ENCODE measurements at regions not wholly inside any gene's neighbourhood (a gene's known extent, or its start where the extent isn't known, plus 50 kb on each side); places are given as distances from the start of the nearest gene placed in this dataset.

DNA sequence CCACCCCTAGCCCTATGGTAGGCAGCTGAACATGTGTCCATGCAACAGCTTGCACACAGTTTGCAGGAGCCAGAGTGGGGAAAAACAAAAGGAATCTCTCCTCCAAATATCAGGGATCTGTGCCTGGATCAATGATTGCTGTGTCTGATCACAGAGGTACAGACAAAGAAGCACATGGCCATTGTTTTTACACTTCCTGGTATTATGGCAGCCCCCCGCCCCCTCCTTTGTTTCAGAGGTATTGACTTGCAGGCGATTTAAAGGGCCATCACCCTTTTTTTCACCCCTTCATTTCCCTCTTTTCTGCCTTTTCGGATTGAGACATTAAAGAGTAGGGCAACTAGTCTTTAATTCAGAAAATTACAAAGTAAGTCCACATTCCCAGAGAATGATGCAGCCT lies 453.0 kb upstream of the LUZP2 start:
- DNase-seq = no peak
- POLR2A ChIA-PET = no interaction called here
- CTCF ChIA-PET = no interaction called here
- Mint-ChIP-seq H3K9me3 (peaks cover 20% of the 10 kb centered on the region), H3K36me3 (no peaks in the 10 kb centered on the region), H3K4me3 (no peak overlapping the region), H3K27ac (no peak overlapping the region), H3K27me3 (no peaks in the 10 kb centered on the region), H3K4me1 (ENCODE audit: low read depth) (no peaks in the 10 kb centered on the region)
- intact Hi-C loops (cut with micrococcal nuclease) = no loop called here

DNA sequence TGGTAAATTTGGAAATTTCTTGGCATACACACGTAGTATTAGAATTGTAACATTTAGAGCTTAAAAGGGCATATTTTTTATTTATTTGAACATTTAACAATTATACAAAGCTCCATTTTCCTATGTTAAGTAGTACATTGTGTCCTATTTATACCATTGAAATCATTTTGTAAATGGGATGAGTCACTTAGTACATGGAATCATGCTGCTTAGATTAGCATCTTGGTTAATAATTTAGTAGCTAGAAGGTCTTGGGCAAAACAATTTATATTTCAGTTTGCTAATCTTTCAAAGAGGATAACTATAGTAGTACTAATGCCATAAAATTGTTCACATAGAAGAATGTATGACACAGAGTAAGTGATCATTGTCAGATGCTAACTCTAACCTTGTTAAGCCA lies 450.1 kb upstream of the LUZP2 start:
- Mint-ChIP-seq H3K36me3 (no peaks in the 10 kb centered on the region), H3K27ac (no peak overlapping the region), H3K4me3 (no peak overlapping the region), H3K4me1 (ENCODE audit: low read depth) (no peaks in the 10 kb centered on the region), H3K9me3 (peaks cover 31% of the 10 kb centered on the region), H3K27me3 (no peaks in the 10 kb centered on the region)
- intact Hi-C loops (cut with micrococcal nuclease) = no loop called here
- no peak for DNase-seq
- ChIA-PET CTCF (no interaction called here), POLR2A (no interaction called here)

DNA sequence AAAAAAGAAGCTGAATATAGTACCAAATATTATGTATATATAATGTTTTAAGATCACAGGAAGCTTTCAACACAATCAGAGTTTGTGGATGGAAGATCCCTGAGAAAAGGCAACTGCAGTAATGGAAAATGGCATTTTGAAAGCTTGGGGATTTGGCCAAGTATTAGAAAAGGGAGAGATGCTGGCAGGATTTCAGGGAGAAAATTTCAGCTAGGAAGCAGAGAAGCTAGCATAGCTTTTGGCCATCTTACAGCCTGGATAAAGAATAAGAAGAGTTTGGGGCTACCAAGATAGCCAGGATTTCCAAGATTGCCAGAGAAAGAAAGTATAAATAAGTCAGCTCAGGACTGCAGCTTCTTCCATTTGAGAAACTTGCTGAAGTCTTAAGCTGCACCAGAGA lies 440.8 kb upstream of the LUZP2 start:
- no peaks in the 10 kb centered on the region for H3K27me3 Mint-ChIP-seq
- H3K4me1 Mint-ChIP-seq (ENCODE audit: low read depth) = no peaks in the 10 kb centered on the region
- H3K27ac Mint-ChIP-seq = no peak overlapping the region
- POLR2A ChIA-PET = no interaction called here
- no peaks in the 10 kb centered on the region for H3K36me3 Mint-ChIP-seq
- peaks cover 6% of the 10 kb centered on the region for H3K9me3 Mint-ChIP-seq
- DNase-seq = no peak
- no peak overlapping the region for H3K4me3 Mint-ChIP-seq
- CTCF ChIA-PET = no interaction called here
- intact Hi-C loops (cut with micrococcal nuclease) = no loop called here

DNA sequence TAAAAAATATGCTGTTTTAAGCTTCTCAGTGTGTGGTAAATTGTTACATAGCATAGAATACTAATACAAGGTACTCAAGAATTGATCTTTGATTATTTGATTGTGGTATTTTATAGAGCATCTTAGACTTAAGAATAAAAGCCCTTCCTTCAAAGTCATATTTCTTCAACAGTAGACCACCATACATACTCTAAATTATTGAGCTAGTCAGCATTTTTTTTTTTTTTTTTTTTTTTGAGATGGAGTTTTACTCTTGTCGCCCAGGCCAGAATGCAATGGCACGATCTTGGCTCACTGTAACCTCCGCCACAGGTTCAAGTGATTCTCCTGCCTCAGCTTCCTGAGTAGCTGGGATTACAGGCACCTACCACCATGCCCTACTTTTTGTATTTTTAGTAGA lies 436.7 kb upstream of the LUZP2 start:
- Mint-ChIP-seq H3K27ac (no peak overlapping the region), H3K4me1 (ENCODE audit: low read depth) (no peaks in the 10 kb centered on the region), H3K27me3 (no peaks in the 10 kb centered on the region), H3K9me3 (peaks cover 6% of the 10 kb centered on the region), H3K36me3 (no peaks in the 10 kb centered on the region), H3K4me3 (no peak overlapping the region)
- ChIA-PET CTCF (no interaction called here), POLR2A (no interaction called here)
- no peak for DNase-seq
- intact Hi-C loops (cut with micrococcal nuclease) = no loop called here

DNA sequence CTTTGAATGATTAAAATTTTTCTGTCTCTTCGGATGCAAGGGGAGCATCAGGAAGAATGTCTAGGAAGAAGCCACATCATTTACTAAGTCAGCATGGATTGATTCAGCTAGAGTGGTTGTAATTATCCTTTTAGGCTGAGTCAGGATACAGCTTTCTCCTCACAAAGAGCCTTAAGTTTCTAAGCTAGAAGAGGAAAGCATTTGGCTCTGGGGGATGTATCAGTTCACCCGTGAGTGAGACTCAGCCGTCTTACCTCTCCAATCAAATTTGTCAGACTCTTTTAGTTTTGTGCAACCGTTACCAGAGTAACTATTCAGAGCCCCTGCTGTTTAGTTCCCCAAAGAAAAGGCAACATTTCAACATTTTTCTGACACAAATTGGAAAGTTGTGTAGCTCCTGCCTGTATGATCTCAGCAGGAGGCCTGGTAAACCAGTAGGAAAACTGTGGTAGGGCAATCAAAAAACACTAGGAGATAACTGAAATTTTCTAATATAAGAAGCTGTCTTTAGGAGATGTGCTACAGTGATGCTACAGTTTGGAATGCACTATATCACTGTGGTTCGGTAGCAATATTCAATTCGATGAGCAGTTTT lies 432.4 kb upstream of the LUZP2 start:
- ChIA-PET CTCF (no interaction called here), POLR2A (no interaction called here)
- Mint-ChIP-seq H3K36me3 (no peaks in the 10 kb centered on the region), H3K27ac (no peak overlapping the region), H3K4me1 (ENCODE audit: low read depth) (no peaks in the 10 kb centered on the region), H3K27me3 (no peaks in the 10 kb centered on the region), H3K9me3 (peaks cover 9% of the 10 kb centered on the region), H3K4me3 (no peak overlapping the region)
- intact Hi-C loops (cut with micrococcal nuclease) = no loop called here
- DNase-seq = no peak

DNA sequence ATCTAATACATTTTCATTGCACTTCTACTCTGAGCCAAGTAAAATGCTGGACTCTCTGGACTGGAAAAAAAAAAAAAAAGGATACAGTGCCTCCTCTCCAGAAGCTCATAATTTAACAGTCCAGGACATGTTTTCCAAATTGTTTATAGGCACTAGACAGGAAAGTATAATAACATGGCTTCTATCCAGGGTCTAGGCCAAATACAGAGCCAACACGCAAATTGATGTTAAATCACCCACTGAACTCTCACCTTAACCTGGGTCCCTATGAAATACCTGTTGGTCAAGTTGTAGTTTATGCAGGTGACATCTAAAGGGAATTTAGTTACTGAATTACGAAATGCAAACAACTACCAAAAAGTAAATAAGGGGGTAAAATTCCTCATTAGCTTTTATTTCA lies 428.7 kb upstream of the LUZP2 start:
- no peak for DNase-seq
- no peak overlapping the region for H3K4me3 Mint-ChIP-seq
- no peaks in the 10 kb centered on the region for H3K27me3 Mint-ChIP-seq
- H3K9me3 Mint-ChIP-seq = peaks cover 12% of the 10 kb centered on the region
- CTCF ChIA-PET = no interaction called here
- POLR2A ChIA-PET = no interaction called here
- no peaks in the 10 kb centered on the region for H3K4me1 Mint-ChIP-seq (ENCODE audit: low read depth)
- no peak overlapping the region for H3K27ac Mint-ChIP-seq
- intact Hi-C loops (cut with micrococcal nuclease) = no loop called here
- H3K36me3 Mint-ChIP-seq = no peaks in the 10 kb centered on the region

DNA sequence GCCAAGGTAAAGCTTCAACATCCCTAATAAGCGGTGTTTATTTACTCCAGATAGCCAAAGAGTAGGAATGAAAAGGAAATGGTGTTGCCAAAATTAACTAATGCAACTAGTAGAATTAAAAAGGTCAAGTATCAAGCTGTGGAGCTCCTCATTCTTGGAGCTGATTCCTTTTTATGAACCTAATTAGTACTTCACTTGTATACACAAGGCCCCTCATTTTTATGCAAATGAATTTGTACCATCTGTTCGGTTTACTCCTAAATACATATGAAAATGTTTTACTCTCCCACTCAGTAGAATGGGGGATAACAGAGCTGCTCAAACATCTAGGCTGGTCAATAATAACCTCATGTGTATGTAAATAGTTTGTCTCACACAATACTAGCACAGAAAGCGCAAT lies 426.4 kb upstream of the LUZP2 start:
- POLR2A ChIA-PET = no interaction called here
- Mint-ChIP-seq H3K9me3 (peaks cover 15% of the 10 kb centered on the region), H3K27me3 (no peaks in the 10 kb centered on the region), H3K27ac (no peak overlapping the region), H3K36me3 (no peaks in the 10 kb centered on the region), H3K4me1 (ENCODE audit: low read depth) (no peaks in the 10 kb centered on the region), H3K4me3 (no peak overlapping the region)
- CTCF ChIA-PET = no interaction called here
- intact Hi-C loops (cut with micrococcal nuclease) = no loop called here
- no peak for DNase-seq

DNA sequence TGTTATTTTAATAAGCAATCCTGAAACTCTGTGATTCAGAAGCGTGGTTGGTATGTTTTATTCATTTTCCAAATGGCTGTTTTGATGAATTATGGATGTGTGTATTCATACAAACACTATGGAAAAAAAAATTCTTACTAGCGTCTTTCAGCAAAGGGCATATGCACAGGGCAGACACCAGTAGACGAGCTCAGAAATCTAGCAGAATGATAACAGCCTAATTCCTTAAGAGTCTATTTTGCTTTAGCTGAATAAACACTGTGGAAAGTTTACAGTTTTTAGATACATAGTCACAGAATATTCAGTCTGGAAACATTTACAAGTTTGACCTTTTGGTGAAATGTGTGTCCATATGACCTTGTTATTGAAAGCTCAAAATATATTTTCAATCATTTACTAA lies 418.8 kb upstream of the LUZP2 start:
- no peak for DNase-seq
- ChIA-PET CTCF (no interaction called here), POLR2A (no interaction called here)
- Mint-ChIP-seq H3K27me3 (no peaks in the 10 kb centered on the region), H3K4me3 (no peak overlapping the region), H3K27ac (no peak overlapping the region), H3K4me1 (ENCODE audit: low read depth) (no peaks in the 10 kb centered on the region), H3K9me3 (peaks cover 11% of the 10 kb centered on the region), H3K36me3 (no peaks in the 10 kb centered on the region)
- intact Hi-C loops (cut with micrococcal nuclease) = no loop called here

DNA sequence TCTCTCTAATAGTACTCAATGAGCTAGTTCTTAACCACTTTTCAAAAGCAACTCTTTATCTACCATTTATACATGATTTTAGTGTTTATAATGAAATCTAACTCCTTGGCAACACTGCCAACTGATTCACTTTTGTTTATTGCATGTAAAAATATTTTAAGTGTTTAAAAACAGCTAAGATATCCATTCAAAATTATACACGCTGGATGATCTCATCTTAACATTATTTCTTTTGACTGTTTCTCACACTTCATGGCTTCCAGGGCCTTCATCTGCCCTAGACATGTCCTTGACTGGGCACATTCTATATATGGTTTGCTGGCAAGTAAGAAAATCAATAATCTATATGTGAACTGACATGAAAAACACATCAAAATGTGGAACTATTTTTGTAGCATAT lies 414.6 kb upstream of the LUZP2 start:
- intact Hi-C loops (cut with micrococcal nuclease) = no loop called here
- H3K36me3 Mint-ChIP-seq = no peaks in the 10 kb centered on the region
- H3K9me3 Mint-ChIP-seq = peaks cover 18% of the 10 kb centered on the region
- no peaks in the 10 kb centered on the region for H3K4me1 Mint-ChIP-seq (ENCODE audit: low read depth)
- no peaks in the 10 kb centered on the region for H3K27me3 Mint-ChIP-seq
- ChIA-PET CTCF (no interaction called here), POLR2A (no interaction called here)
- DNase-seq = no peak
- H3K4me3 Mint-ChIP-seq = no peak overlapping the region
- H3K27ac Mint-ChIP-seq = no peak overlapping the region

DNA sequence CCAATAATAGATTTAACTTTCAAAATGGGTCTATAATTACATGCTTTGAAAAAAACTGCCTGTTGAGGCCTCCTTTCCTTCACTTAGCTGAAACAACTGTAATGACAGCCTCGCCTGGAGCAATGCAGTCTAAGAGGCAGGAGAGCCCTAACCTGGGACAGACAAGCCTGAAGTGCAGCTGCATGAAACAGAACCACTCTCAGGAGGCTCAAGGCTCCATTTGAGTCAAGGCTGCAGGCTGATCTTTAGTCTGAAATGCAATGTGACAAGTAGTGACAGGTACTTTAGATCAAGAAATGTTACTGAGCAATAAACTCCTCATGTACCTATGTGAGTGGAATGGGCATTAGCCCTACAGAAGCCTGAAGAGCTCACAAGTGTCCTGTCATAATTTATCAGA lies 414.0 kb upstream of the LUZP2 start:
- POLR2A ChIA-PET = no interaction called here
- Mint-ChIP-seq H3K4me1 (ENCODE audit: low read depth) (no peaks in the 10 kb centered on the region), H3K27ac (no peak overlapping the region), H3K4me3 (no peak overlapping the region), H3K27me3 (no peaks in the 10 kb centered on the region), H3K9me3 (peaks cover 23% of the 10 kb centered on the region), H3K36me3 (no peaks in the 10 kb centered on the region)
- CTCF ChIA-PET = no interaction called here
- DNase-seq = no peak
- intact Hi-C loops (cut with micrococcal nuclease) = no loop called here

DNA sequence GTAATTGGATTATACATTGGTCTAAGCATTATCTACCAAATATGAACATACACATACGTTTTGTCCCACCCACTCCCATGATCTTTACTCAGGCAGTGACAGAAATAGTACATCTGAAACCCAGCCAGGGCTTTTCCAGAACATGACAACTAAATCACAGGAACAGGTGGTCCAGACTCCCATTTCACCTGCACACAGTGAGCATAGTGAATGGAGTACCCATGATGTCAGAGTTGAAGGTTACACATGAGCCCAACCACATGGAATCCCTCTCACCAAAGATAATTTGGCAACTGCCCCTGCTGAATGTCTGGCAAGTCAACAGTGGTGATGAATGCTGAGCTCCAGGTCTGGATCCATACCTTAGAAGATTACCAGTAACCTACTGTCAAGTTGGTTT lies 411.9 kb upstream of the LUZP2 start:
- ChIA-PET CTCF (no interaction called here), POLR2A (no interaction called here)

DNA sequence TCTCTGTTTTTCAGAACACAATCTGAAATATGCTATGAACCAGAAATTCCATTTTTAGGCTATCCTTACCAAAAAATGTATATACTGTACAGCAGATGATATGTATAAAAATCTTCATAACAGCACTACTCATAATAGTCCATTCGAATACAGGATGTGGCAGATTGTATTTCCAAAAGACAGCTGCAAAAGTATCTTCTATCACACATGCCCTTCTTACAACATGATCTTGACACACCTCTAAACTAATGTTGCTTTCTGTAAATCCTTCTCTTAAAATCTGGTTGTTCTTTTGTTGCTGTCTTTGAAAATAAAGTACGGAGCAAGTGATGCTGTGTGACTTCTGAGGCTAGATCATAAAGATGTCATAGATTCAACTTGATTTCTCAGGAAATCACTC lies 409.9 kb upstream of the LUZP2 start:
- no peak overlapping the region for H3K27ac Mint-ChIP-seq
- no peak overlapping the region for H3K4me3 Mint-ChIP-seq
- H3K9me3 Mint-ChIP-seq = peaks cover 14% of the 10 kb centered on the region
- H3K36me3 Mint-ChIP-seq = no peaks in the 10 kb centered on the region
- ChIA-PET CTCF (no interaction called here), POLR2A (no interaction called here)
- no peaks in the 10 kb centered on the region for H3K27me3 Mint-ChIP-seq
- intact Hi-C loops (cut with micrococcal nuclease) = no loop called here
- no peaks in the 10 kb centered on the region for H3K4me1 Mint-ChIP-seq (ENCODE audit: low read depth)
- DNase-seq = no peak

More for the DNA sequence above, 411.9 kb upstream of the LUZP2 start:
- Mint-ChIP-seq H3K9me3 (peaks cover 19% of the 10 kb centered on the region), H3K27me3 (no peaks in the 10 kb centered on the region), H3K27ac (no peak overlapping the region), H3K4me3 (no peak overlapping the region), H3K4me1 (ENCODE audit: low read depth) (no peaks in the 10 kb centered on the region), H3K36me3 (no peaks in the 10 kb centered on the region)
- DNase-seq = no peak
- intact Hi-C loops (cut with micrococcal nuclease) = no loop called here

DNA sequence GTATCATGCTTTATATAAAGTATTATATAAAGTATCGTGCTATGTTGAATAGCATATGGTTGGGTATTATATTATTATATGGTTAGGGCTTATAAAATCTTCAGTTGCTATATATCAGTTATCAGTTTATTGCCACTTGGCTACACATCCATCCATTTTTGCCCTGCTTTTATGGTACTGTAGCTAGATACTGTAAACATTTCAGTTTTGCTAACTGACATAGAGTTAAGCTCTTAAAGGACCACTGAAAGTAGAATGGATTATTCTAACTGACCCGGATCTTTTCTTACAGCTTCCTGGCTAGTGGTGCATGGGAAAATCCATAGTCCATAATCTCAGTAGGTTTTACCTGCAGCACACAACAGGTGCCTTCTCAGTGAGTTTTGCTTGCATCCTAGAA lies 405.3 kb upstream of the LUZP2 start:
- intact Hi-C loops (cut with micrococcal nuclease) = no loop called here
- Mint-ChIP-seq H3K36me3 (no peaks in the 10 kb centered on the region), H3K9me3 (peaks cover 14% of the 10 kb centered on the region), H3K27ac (no peak overlapping the region), H3K27me3 (no peaks in the 10 kb centered on the region), H3K4me1 (ENCODE audit: low read depth) (no peaks in the 10 kb centered on the region), H3K4me3 (no peak overlapping the region)
- POLR2A ChIA-PET = no interaction called here
- DNase-seq = no peak
- CTCF ChIA-PET = no interaction called here

DNA sequence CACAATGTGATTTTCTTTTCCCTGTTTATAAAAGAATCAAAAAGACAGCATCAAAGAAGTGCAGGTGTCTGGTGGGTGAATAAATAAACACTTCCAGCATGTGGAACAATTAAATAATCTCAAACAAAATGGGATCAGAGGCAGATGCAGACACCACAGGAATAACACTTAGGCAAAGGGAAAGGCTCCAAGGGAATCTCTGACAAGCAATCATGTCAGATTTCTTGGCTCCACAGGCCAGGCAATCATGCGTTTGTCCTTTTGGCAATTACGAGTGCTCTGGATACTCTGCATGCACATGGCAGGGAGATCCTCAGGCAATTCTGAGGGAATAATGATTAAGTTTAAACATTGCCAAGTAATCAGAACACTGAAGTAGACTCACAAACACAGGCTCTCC lies 403.5 kb upstream of the LUZP2 start:
- intact Hi-C loops (cut with micrococcal nuclease) = no loop called here
- no peaks in the 10 kb centered on the region for H3K36me3 Mint-ChIP-seq
- CTCF ChIA-PET = no interaction called here
- no peak overlapping the region for H3K27ac Mint-ChIP-seq
- DNase-seq = no peak
- no peak overlapping the region for H3K4me3 Mint-ChIP-seq
- no peaks in the 10 kb centered on the region for H3K27me3 Mint-ChIP-seq
- H3K9me3 Mint-ChIP-seq = peaks cover 7% of the 10 kb centered on the region
- POLR2A ChIA-PET = no interaction called here
- no peaks in the 10 kb centered on the region for H3K4me1 Mint-ChIP-seq (ENCODE audit: low read depth)
